ENCODE measurements at regions not wholly inside any gene's neighbourhood (a gene's known extent, or its start where the extent isn't known, plus 50 kb on each side); places are given as distances from the start of the nearest gene placed in this dataset.

- no peak for TF ChIP-seq ZNF281 (CRISPR knock-in tag; IDR thresholded peaks at IDR 0.05; ENCODE audit: borderline replicate concordance)
- no peak for TF ChIP-seq PHF5A (CRISPR knock-in tag; IDR thresholded peaks at IDR 0.05; ENCODE audit: low read depth, unreplicated experiment)
- no peak for TF ChIP-seq FOXP4 (CRISPR knock-in tag; IDR thresholded peaks at IDR 0.05)
- no peak for TF ChIP-seq NR1H2 (CRISPR knock-in tag; IDR thresholded peaks at IDR 0.05; ENCODE audit: borderline replicate concordance, low read depth)
- TF ChIP-seq MBD4 (IDR thresholded peaks at IDR 0.05; ENCODE audit: borderline replicate concordance, low read length) = no peak
- TF ChIP-seq RAD51 (IDR thresholded peaks at IDR 0.05; ENCODE audit: borderline replicate concordance) = no peak
- no peak for TF ChIP-seq ZFP91 (CRISPR knock-in tag; IDR thresholded peaks at IDR 0.05; ENCODE audit: borderline replicate concordance)
- TF ChIP-seq MEIS2 (CRISPR knock-in tag; IDR thresholded peaks at IDR 0.05) = no peak
- no peak for TF ChIP-seq ZNF883 (CRISPR knock-in tag; IDR thresholded peaks at IDR 0.05; ENCODE audit: not compliant biosample characterization)
Measured at GRCh38 chr9:86778761-86779160, 168.5 kb downstream of the GAS1 start (continued).

Data from HepG2 (cell line).